ENCODE measurements at regions not wholly inside any gene's neighbourhood (a gene's known extent, or its start where the extent isn't known, plus 50 kb on each side); places are given as distances from the start of the nearest gene placed in this dataset.
"Not testable (repeated sequence)": the region's sequence is repeated elsewhere in the genome, so short reads cannot be mapped to it uniquely, and the experiment has no call there.

GRCh38 chr12:60201891-60202290 is 606.1 kb downstream of the SLC16A7 start:
- H3K27ac ChIP-seq (ENCODE audit: low read depth, low read length) = no peak overlapping the region
- H3K4me1 ChIP-seq (ENCODE audit: control insufficient read depth, insufficient read depth, low read length, unreplicated experiment) = peaks cover 22% of the 10 kb centered on the region
- H2AFZ ChIP-seq (ENCODE audit: low read length, unreplicated experiment) = no peak overlapping the region

DNA sequence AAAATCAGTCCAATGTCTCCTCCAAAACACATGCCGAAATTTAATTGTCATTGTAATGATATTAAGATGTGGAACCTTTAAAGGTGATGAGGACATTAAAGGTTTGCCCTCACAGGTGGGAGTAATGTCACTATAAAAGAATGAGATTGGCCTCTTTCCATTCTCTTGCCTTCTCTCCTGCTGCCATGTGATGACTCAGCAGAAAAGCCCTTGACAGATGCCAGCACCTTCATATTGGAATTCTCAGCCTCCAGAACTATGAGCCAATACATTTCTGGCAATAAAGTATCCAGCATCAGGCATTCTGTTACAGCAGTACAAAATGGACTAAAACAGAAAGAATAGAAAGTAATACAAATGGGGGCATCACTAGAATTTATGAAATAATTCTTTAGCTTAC is 609.7 kb downstream of the SLC16A7 start:
- Histone ChIP-seq H3K79me2 (ENCODE audit: control insufficient read depth, insufficient read depth, low read length, unreplicated experiment) (no peaks in the 10 kb centered on the region), H3K27me3 (ENCODE audit: insufficient read depth, low read length) (no peaks in the 10 kb centered on the region), H3K4me3 (ENCODE audit: low read depth, low read length) (no peak overlapping the region), H2AFZ (ENCODE audit: low read length, unreplicated experiment) (no peak overlapping the region), H3K36me3 (ENCODE audit: insufficient read depth, low read length) (no peaks in the 10 kb centered on the region), H3K27ac (ENCODE audit: low read depth, low read length) (0 out of 2 replicates have a peak overlapping the region, but pooled peaks have one; percentile 15), H3K4me1 (ENCODE audit: control insufficient read depth, insufficient read depth, low read length, unreplicated experiment) (peaks cover 12% of the 10 kb centered on the region)

More at GRCh38 chr12:60201891-60202290, 606.1 kb downstream of the SLC16A7 start:
- Histone ChIP-seq H3K27me3 (ENCODE audit: insufficient read depth, low read length) (no peaks in the 10 kb centered on the region), H3K36me3 (ENCODE audit: insufficient read depth, low read length) (no peaks in the 10 kb centered on the region), H3K79me2 (ENCODE audit: control insufficient read depth, insufficient read depth, low read length, unreplicated experiment) (no peaks in the 10 kb centered on the region), H3K4me3 (ENCODE audit: low read depth, low read length) (no peak overlapping the region)

DNA sequence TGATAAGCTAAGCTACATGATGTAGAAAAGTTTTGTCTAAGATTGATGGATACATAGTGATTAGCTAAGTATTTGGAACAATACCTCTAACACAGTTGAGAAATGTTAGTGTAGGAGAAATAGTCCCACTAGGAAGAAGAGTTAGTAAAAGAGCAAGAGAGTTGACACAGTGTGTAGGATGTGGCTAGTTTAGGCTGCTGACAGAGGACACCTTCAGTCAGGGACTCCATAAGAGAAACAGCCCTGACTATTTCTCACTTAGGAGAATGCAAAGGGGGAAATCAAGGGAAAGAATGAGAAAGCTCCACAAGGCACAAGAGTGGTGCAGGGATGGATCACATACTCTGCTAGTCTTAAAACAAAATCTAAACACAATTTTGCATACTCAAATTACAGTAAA is 613.7 kb downstream of the SLC16A7 start:
- Histone ChIP-seq H3K36me3 (ENCODE audit: insufficient read depth, low read length) (no peaks in the 10 kb centered on the region), H3K27ac (ENCODE audit: low read depth, low read length) (no peak overlapping the region), H3K4me1 (ENCODE audit: control insufficient read depth, insufficient read depth, low read length, unreplicated experiment) (peaks cover 12% of the 10 kb centered on the region), H3K4me3 (ENCODE audit: low read depth, low read length) (no peak overlapping the region), H3K27me3 (ENCODE audit: insufficient read depth, low read length) (no peaks in the 10 kb centered on the region), H3K79me2 (ENCODE audit: control insufficient read depth, insufficient read depth, low read length, unreplicated experiment) (no peaks in the 10 kb centered on the region), H2AFZ (ENCODE audit: low read length, unreplicated experiment) (no peak overlapping the region)

GRCh38 chr12:60209933-60210332 is 614.1 kb downstream of the SLC16A7 start:
- Histone ChIP-seq H2AFZ (ENCODE audit: low read length, unreplicated experiment) (no peak overlapping the region), H3K27me3 (ENCODE audit: insufficient read depth, low read length) (no peaks in the 10 kb centered on the region), H3K27ac (ENCODE audit: low read depth, low read length) (no peak overlapping the region), H3K4me1 (ENCODE audit: control insufficient read depth, insufficient read depth, low read length, unreplicated experiment) (peaks cover 11% of the 10 kb centered on the region), H3K36me3 (ENCODE audit: insufficient read depth, low read length) (no peaks in the 10 kb centered on the region), H3K4me3 (ENCODE audit: low read depth, low read length) (no peak overlapping the region), H3K79me2 (ENCODE audit: control insufficient read depth, insufficient read depth, low read length, unreplicated experiment) (no peaks in the 10 kb centered on the region)

GRCh38 chr12:60210756-60211155 is 614.9 kb downstream of the SLC16A7 start:
- Histone ChIP-seq H2AFZ (ENCODE audit: low read length, unreplicated experiment) (no peak overlapping the region), H3K4me1 (ENCODE audit: control insufficient read depth, insufficient read depth, low read length, unreplicated experiment) (peaks cover 3% of the 10 kb centered on the region), H3K36me3 (ENCODE audit: insufficient read depth, low read length) (no peaks in the 10 kb centered on the region), H3K79me2 (ENCODE audit: control insufficient read depth, insufficient read depth, low read length, unreplicated experiment) (no peaks in the 10 kb centered on the region), H3K27me3 (ENCODE audit: insufficient read depth, low read length) (no peaks in the 10 kb centered on the region), H3K27ac (ENCODE audit: low read depth, low read length) (no peak overlapping the region), H3K4me3 (ENCODE audit: low read depth, low read length) (no peak overlapping the region)

- H3K27me3 ChIP-seq (ENCODE audit: insufficient read depth, low read length) = no peaks in the 10 kb centered on the region
- no peaks in the 10 kb centered on the region for H3K79me2 ChIP-seq (ENCODE audit: control insufficient read depth, insufficient read depth, low read length, unreplicated experiment)
- H3K36me3 ChIP-seq (ENCODE audit: insufficient read depth, low read length) = no peaks in the 10 kb centered on the region
- H3K27ac ChIP-seq (ENCODE audit: low read depth, low read length) = no peak overlapping the region
- no peak overlapping the region for H3K4me3 ChIP-seq (ENCODE audit: low read depth, low read length)
- no peak overlapping the region for H2AFZ ChIP-seq (ENCODE audit: low read length, unreplicated experiment)
- H3K4me1 ChIP-seq (ENCODE audit: control insufficient read depth, insufficient read depth, low read length, unreplicated experiment) = no peaks in the 10 kb centered on the region
Measured at GRCh38 chr12:60211244-60211643, 615.4 kb downstream of the SLC16A7 start.

- Histone ChIP-seq H3K27ac (ENCODE audit: low read depth, low read length) (no peak overlapping the region), H3K36me3 (ENCODE audit: insufficient read depth, low read length) (no peaks in the 10 kb centered on the region), H3K27me3 (ENCODE audit: insufficient read depth, low read length) (no peaks in the 10 kb centered on the region), H3K4me3 (ENCODE audit: low read depth, low read length) (no peak overlapping the region), H3K79me2 (ENCODE audit: control insufficient read depth, insufficient read depth, low read length, unreplicated experiment) (no peaks in the 10 kb centered on the region), H2AFZ (ENCODE audit: low read length, unreplicated experiment) (no peak overlapping the region), H3K4me1 (ENCODE audit: control insufficient read depth, insufficient read depth, low read length, unreplicated experiment) (no peaks in the 10 kb centered on the region)
Measured at GRCh38 chr12:60212159-60213000, 616.6 kb downstream of the SLC16A7 start.

DNA sequence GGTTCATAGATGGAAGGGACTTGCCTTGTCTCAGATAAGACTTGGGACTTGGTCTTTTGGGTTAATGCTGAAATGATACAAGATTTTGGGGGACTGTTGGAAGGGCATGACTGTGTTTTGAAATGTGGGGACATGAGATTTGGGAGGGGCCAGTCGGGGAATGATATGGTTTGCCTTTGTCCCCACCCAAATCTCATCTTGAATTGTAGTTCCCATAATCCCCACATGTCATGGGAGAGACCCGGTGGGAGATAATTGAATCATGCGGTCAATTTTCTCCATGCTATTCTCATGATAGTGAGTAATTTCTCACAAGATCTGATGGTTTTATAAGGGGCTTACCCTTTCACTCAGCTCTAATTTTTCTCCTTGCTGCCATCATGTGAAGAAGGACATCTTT is 617.4 kb downstream of the SLC16A7 start:
- not testable (repeated sequence) for H3K36me3 ChIP-seq (ENCODE audit: insufficient read depth, low read length); H3K79me2 ChIP-seq (ENCODE audit: control insufficient read depth, insufficient read depth, low read length, unreplicated experiment); H3K4me3 ChIP-seq (ENCODE audit: low read depth, low read length); H3K27me3 ChIP-seq (ENCODE audit: insufficient read depth, low read length); H3K27ac ChIP-seq (ENCODE audit: low read depth, low read length); H3K4me1 ChIP-seq (ENCODE audit: control insufficient read depth, insufficient read depth, low read length, unreplicated experiment); H2AFZ ChIP-seq (ENCODE audit: low read length, unreplicated experiment)

- no peak overlapping the region for H3K27ac ChIP-seq (ENCODE audit: low read depth, low read length)
- H3K36me3 ChIP-seq (ENCODE audit: insufficient read depth, low read length) = no peaks in the 10 kb centered on the region
- no peaks in the 10 kb centered on the region for H3K79me2 ChIP-seq (ENCODE audit: control insufficient read depth, insufficient read depth, low read length, unreplicated experiment)
- H3K4me1 ChIP-seq (ENCODE audit: control insufficient read depth, insufficient read depth, low read length, unreplicated experiment) = no peaks in the 10 kb centered on the region
- H3K27me3 ChIP-seq (ENCODE audit: insufficient read depth, low read length) = no peaks in the 10 kb centered on the region
- no peak overlapping the region for H3K4me3 ChIP-seq (ENCODE audit: low read depth, low read length)
- H2AFZ ChIP-seq (ENCODE audit: low read length, unreplicated experiment) = no peak overlapping the region
Measured at GRCh38 chr12:60216226-60216625, 620.4 kb downstream of the SLC16A7 start.

GRCh38 chr12:60223242-60223641 is 627.4 kb downstream of the SLC16A7 start:
- Histone ChIP-seq H3K27ac (ENCODE audit: low read depth, low read length) (no peak overlapping the region), H3K36me3 (ENCODE audit: insufficient read depth, low read length) (no peaks in the 10 kb centered on the region), H3K4me3 (ENCODE audit: low read depth, low read length) (no peak overlapping the region), H2AFZ (ENCODE audit: low read length, unreplicated experiment) (no peak overlapping the region), H3K27me3 (ENCODE audit: insufficient read depth, low read length) (no peaks in the 10 kb centered on the region), H3K4me1 (ENCODE audit: control insufficient read depth, insufficient read depth, low read length, unreplicated experiment) (no peaks in the 10 kb centered on the region), H3K79me2 (ENCODE audit: control insufficient read depth, insufficient read depth, low read length, unreplicated experiment) (no peaks in the 10 kb centered on the region)

DNA sequence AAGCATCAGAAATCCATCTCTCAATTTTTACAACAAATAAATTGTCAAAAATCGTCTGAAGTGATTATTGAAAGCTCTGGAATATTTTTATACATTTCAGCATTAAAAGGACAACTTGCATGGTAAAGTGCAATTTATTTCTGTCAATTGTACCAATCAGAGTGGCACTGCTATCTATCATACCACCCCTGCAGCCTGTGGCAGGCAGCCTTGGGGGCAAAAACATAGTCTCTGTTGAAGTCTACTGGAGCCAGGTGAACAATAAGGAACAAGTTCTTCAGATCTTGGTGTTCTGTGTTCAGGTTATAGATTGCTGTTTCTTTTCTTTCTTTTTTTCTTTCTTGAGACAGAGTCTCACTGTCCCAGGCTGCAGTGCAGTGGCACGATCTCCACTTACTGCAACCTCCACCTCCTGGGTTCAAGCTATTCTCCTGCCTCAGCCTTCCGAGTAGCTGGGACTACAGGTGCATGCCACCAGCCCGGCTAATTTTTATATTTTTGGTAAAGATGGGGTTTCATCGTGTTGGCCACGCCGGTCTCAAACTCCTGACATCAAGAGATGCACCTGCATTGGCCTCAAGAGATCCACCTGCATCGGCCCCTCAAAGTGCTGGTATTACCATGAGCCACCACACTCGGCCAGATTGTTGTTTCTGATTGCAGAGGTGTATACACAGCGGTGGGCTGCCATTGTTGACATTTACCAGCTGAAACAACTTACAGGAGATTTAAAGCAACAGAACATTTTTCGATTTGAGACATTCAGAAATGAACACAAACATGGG is 629.6 kb downstream of the SLC16A7 start:
- H3K27ac ChIP-seq (ENCODE audit: low read depth, low read length) = no peak overlapping the region
- H3K4me1 ChIP-seq (ENCODE audit: control insufficient read depth, insufficient read depth, low read length, unreplicated experiment) = no peaks in the 10 kb centered on the region
- peak overlapping the region; percentile 10 for H2AFZ ChIP-seq (ENCODE audit: low read length, unreplicated experiment)
- no peaks in the 10 kb centered on the region for H3K27me3 ChIP-seq (ENCODE audit: insufficient read depth, low read length)
- no peaks in the 10 kb centered on the region for H3K36me3 ChIP-seq (ENCODE audit: insufficient read depth, low read length)
- no peak overlapping the region for H3K4me3 ChIP-seq (ENCODE audit: low read depth, low read length)
- H3K79me2 ChIP-seq (ENCODE audit: control insufficient read depth, insufficient read depth, low read length, unreplicated experiment) = no peaks in the 10 kb centered on the region
